Inflammatory macrophage treated with lipopolysaccharide for 1 hour (primary cell): ENCODE measurements at regions not wholly inside any gene's neighbourhood (a gene's known extent, or its start where the extent isn't known, plus 50 kb on each side); places are given as distances from the start of the nearest gene placed in this dataset.

Source experiments
- DNase-seq, 2 donors: peaks; one replicate each; pipeline ENCODE4 v3.0.0-alpha.2; 2020 to 2022

DNA sequence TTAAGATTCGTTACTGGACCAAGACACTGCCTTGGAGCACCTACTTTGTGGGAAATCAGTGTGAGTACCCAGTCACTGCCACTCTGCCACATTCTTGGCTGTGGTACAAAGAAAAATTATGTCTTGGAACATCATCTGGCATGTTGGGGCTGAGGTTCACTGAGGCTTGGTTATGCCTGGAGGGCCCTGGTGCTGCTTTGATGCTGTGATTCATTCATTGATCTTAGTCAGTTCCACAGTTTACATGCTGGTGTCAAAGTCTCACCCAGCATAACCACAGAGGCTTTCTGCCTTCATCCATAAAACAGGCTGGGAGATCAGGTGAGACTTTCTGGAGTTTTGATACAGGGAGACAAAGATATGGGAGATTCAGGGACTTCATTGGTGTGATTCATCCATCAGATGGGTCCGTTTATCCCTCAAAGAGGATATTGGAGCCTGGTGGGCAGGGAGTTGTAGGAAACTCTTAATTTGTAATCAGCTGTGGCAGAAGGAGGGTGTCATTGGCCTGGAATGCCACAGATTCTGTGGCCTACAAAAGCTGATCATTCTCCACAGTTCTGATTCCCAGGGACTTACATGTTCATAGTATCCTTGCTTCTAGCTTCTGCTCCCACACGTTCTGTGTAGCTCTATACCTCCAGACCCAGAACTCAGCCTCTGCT, 322.5 kb downstream of the PMP22 start:
- no peak for DNase-seq

- DNase-seq: no peak
Observed at GRCh38 chr17:14940938-14941265, 324.2 kb downstream of the PMP22 start.

DNA sequence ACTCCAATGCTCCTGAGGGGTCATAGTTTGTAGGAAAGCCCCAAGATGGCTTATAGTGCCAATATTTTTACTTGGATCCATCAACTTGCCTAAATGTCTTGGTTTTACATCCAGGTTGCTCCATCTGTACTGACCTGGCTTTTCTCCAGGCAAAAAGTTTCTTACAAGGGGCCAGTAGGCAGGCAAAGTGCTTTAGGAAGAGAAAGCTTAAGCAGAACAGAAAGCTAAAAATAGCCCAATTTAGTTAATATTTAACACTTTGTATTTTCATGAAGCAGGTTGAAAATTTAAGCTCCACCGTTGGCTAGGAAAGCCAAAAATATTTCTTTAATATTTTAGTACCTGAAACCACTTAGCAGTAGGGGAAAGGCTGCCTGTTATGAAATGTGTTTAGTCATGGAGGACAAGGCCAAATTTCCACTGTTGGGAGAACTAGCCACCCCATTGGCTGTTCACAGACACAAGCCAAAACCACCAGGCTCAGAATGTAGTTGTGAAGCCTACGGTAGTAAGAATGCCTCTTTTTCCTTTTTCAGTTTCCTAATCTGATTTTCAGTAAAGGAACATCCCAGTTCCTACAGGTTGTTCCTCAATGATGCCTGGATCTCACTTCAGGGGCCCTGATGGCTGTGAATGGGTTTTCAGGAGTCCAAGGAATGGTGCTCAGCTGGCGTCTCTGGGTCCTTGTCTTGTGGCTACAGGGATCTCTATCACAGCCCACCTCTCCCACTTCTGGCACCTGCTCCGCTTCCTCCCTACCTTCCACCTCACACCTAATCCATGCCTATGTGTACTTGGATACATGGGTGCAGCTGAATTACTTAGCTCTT, 324.8 kb downstream of the PMP22 start:
- DNase-seq: no peak

- no peak for DNase-seq
Observed at GRCh38 chr17:14935845-14936485, 329.2 kb downstream of the PMP22 start.

- DNase-seq: no peak
Observed at GRCh38 chr17:14935139-14935841, 329.8 kb downstream of the PMP22 start.

GRCh38 chr17:14933676-14934075, 331.4 kb downstream of the PMP22 start:
- DNase-seq: no peak

DNA sequence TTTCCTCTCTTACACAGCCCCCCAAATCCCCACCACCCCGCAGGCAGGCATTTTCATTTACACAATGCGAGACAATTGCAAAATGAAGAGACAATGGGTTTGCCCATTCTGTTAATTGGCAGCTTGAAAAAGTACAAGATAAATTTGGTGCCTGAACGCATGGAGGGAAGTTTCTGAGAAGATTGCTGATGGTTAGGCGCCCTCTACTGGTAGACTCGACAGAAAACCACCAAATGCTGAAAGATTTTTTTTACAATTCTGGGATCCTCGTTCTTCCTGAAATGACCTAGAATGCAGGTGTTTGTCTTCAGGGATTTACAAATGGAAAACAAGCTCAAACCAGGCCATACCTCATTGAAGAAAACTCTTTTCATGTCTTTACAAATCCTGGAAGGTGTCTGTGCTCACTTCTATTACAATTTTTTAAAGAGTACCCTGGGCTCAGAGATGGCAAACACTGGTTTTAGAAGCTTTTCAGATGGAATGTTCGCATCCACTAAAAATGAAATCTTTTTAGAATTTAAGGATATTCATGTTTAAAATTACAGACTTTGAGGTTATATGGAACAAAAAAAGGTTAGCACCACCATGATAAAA, 338.5 kb downstream of the PMP22 start:
- DNase-seq: peak; percentile 44 to 83

- no peak for DNase-seq
Observed at GRCh38 chr17:14926073-14926472, 339.1 kb downstream of the PMP22 start.

- no peak for DNase-seq
Observed at GRCh38 chr17:14925498-14925897, 339.6 kb downstream of the PMP22 start.

DNA sequence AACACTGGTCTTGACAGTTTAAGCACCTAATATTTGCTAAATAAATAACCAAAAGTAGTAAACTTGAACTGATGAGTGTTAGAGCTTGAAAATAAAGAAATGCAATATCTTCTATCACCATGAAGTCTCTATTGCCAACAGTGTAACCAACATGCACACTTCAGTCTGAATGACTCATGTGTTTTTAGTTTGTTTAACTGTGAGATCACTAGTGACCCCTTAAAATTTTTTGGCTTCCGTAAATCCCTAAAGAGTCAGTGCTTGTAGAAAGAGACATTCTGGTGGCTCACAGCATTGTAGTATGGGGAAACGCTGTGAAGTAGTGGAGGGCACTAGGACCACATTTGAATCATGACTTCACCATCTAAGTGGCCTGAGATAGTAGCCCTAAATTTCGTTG, 341.1 kb downstream of the PMP22 start:
- DNase-seq: no peak

DNA sequence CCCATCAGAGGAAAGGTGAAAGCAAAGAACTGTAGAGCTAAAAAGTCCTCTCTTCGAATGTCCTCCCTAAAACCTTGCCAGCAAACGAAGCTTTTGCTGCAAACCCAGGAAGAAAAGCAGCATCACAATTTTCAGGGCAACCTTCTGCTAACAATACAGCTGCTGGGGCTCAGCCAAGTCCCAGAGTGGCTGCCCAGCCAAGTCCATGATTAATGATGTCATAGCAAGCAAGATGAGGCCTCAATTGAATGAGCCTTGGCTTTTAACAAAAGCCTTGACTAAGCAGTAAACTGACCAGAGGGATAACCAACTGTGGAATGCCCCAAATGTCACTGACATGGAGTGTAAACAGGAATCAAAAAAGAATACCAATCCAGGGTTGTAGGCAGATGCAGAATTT, 342.7 kb downstream of the PMP22 start:
- DNase-seq: no peak

- DNase-seq: no peak
Observed at GRCh38 chr17:14921936-14922335, 343.2 kb downstream of the PMP22 start.

DNA sequence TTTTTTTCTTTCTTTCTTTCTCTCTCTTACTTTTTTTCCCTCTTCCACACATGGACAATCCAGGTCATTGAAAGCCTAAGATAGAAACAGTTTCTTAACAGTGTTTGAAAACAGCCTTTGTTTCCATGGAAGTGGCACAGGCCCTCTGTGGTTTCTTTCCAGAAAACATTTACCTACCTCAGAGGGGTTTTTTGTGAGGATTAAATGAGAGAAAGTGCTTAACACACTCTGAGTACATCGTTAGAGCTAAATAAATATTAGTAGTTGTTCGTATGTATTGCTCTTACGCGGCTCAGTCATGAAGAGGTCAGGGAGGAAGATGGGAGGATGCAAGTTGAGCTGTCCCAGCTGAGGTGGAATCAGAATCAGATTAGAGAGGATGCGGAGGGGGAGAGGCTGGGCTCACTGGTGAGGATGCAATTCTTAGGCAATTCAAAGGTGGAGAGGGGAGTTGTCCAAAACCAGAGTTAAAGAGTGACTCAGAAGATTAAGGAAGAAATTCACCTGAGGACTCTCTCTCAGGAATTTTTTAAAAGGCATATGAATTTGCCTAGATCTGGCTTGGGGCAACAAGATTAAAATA, 345.4 kb downstream of the PMP22 start:
- no peak for DNase-seq

- DNase-seq: no peak
Observed at GRCh38 chr17:14919094-14919493, 346.0 kb downstream of the PMP22 start.

DNA sequence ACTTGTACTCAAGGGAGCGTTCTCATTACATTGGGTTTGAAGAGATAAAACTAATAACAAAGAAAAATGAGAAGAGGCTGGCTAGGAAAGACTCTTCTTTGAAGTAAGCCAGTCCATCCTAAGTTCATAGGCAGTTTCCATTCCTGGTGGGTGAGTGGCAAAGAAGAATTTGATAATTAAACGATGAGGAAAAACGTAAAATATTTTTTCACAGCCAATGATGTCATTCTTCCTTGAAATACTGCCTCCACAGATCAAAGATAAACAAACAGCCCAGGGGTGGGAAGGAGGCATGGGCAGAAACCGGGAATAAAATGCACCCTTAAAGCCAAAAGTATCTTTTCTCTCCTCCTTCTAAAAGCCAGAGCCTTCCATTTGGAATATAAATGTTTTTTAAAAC, 346.6 kb downstream of the PMP22 start:
- no peak for DNase-seq

DNA sequence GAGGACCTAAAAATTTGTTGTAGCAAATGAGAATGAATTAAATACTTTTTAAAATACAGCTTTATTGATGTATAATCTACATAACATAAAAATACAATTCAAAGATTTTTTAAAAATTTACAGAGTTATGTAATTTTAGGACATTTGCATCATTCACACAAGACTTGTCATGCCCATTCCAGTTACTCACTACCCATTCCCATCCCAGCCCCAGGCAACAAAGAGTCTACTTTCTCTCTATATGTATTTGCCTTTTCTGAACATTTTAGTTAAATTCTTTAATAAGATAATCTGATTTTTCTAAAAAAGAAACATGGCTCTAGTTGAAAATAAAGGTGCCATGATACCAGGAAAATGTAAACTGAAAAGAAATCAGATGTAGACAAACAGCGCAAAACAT, 354.2 kb downstream of the PMP22 start:
- DNase-seq: peak in 1 of 2 donors; percentile 7

DNA sequence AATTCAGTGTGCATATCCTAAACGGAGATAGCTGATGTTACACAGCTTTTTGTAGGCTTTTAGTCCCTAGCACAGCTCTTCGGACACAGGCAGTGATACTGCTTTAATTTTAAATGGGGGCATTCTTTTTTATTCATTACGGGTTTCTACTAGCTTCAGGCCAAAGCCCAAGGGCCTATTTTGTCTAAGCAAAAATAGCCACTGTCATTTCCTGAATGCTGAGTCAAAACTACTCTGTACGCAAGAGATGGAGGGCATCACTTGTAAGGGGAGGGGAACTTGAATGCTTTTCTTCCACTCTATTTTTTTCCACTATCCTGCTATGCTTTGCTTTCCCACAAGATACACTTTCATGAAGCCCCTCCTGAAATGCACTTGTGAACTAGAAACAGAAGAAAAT, 360.7 kb downstream of the PMP22 start:
- DNase-seq: no peak

- DNase-seq: no peak
Observed at GRCh38 chr17:14903854-14904253, 361.3 kb downstream of the PMP22 start.

- no peak for DNase-seq
Observed at GRCh38 chr17:14902803-14903202, 362.3 kb downstream of the PMP22 start.

GRCh38 chr17:14902297-14902696, 362.8 kb downstream of the PMP22 start:
- no peak for DNase-seq

DNA sequence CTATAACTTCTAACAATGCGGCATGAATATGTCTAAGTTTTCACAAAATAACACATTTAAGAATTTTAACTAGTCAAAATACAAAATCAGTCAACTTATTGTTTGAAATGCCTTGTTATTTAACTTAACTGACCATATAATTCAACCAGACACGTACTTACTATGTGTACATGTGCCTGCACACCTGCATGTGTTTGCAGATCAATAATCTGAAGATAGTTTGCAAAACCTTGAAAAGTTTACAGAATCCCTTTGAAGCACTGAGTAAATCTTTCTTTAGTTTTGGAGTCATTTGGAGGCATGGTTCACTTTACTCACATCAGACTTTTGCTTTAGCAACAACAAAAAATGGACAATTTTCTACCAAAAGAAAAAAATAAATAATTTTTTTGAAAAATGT, 363.8 kb downstream of the PMP22 start:
- no peak for DNase-seq

GRCh38 chr17:14886200-14886739, 378.9 kb downstream of the PMP22 start:
- DNase-seq: no peak
